PC-3 (cell line): ENCODE measurements at regions not wholly inside any gene's neighbourhood (a gene's known extent, or its start where the extent isn't known, plus 50 kb on each side); places are given as distances from the start of the nearest gene placed in this dataset.
A peak's percentile ranks its signal among the peaks of the same experiment; 100 is the strongest.

Experiments
- ATAC-seq: fragments of 200-7000 bp; cut with Tn5 transposase; 2 replicates; pipeline ENCODE4 v1.9.1; 2020; ENCODE audit warnings: mild to moderate bottlenecking, moderate library complexity
- BruUV-seq: library from RNA; stranded (reverse); fragments of 400-500 nt; replicated peaks from 2 replicates; lab custom pipeline; 2021; lab: Mats Ljungman, UMichigan
- CTCF ChIA-PET: fragments of 300-600 bp; sonication (Branson Sonifier 250); formaldehyde crosslinking; loops from one replicate; lab custom pipeline; 2022; ENCODE audit warnings: antibody characterized with exemption; lab: Charles Lee
- POLR2A ChIA-PET: fragments of 300-600 bp; sonication (Branson Sonifier 250); formaldehyde crosslinking; loops from one replicate; lab custom pipeline; 2022; ENCODE audit warnings: antibody characterized with exemption; ENCODE audit not compliant: unreplicated experiment; lab: Charles Lee
- DNase-seq: peaks from one replicate; pipeline ENCODE4 v3.0.0-alpha.2; 2015
- H2AFZ ChIP-seq: fragments of 300-600 bp; sonication (generic); 2 replicates; pipeline ENCODE4 v1.6.0; 2016; ENCODE audit warnings: antibody characterized with exemption, low read length
- H3F3A ChIP-seq: fragments of 300-600 bp; sonication (generic); one replicate; pipeline ENCODE4 v1.6.0; 2017; ENCODE audit warnings: antibody characterized with exemption, low read length, control low read depth, mild to moderate bottlenecking; ENCODE audit not compliant: unreplicated experiment
- H3K27ac ChIP-seq: fragments of 300-600 bp; sonication (generic); 2 replicates; pipeline ENCODE4 v1.5.1; 2016; ENCODE audit warnings: mild to moderate bottlenecking, low read length
- H3K27me3 ChIP-seq: fragments of 300-600 bp; sonication (generic); 2 replicates; pipeline ENCODE4 v1.6.1; 2016; ENCODE audit warnings: low read length, mixed read lengths
- H3K36me3 ChIP-seq: fragments of 300-600 bp; sonication (generic); 2 replicates; pipeline ENCODE4 v1.6.1; 2016; ENCODE audit warnings: low read depth, mixed run types, low read length, mixed read lengths
- H3K4me1 ChIP-seq: fragments of 300-600 bp; sonication (generic); 2 replicates; pipeline ENCODE4 v1.5.1; 2016; ENCODE audit warnings: low read length; ENCODE audit not compliant: insufficient read depth
- H3K4me2 ChIP-seq: fragments of 300-600 bp; sonication (generic); 2 replicates; pipeline ENCODE4 v1.6.0; 2016; ENCODE audit warnings: low read length
- H3K4me3 ChIP-seq: fragments of 300-600 bp; sonication (generic); 2 replicates; pipeline ENCODE4 v1.5.1; 2016; ENCODE audit warnings: mild to moderate bottlenecking, low read length, mixed read lengths
- H3K79me2 ChIP-seq: fragments of 300-600 bp; sonication (generic); 2 replicates; pipeline ENCODE4 v1.6.1; 2017; ENCODE audit warnings: low read length, mixed read lengths
- H3K9ac ChIP-seq: fragments of 300-600 bp; sonication (generic); 2 replicates; pipeline ENCODE4 v1.6.0; 2016; ENCODE audit warnings: mild to moderate bottlenecking, low read length
- H3K9me2 ChIP-seq: fragments of 300-600 bp; sonication (generic); replicated peaks from 2 replicates; pipeline ENCODE4 v1.6.1; 2016; ENCODE audit warnings: mixed run types, low read length, mixed read lengths
- H3K9me3 ChIP-seq: fragments of 300-600 bp; sonication (generic); 2 replicates; pipeline ENCODE4 v1.6.1; 2016; ENCODE audit warnings: low read length, mixed read lengths
- H4K20me1 ChIP-seq: fragments of 300-600 bp; sonication (generic); 2 replicates; pipeline ENCODE4 v1.6.1; 2016; ENCODE audit warnings: low read length, mixed read lengths
- EZH2 ChIP-seq: fragments of 300-600 bp; sonication (generic); IDR thresholded peaks from one replicate; pipeline ENCODE4 v1.6.1; 2017; ENCODE audit warnings: antibody characterized with exemption, mild to moderate bottlenecking, low read length; ENCODE audit not compliant: unreplicated experiment
- EZH2phosphoT487 ChIP-seq: fragments of 300-600 bp; sonication (generic); IDR thresholded peaks from 2 replicates; pipeline ENCODE4 v1.6.1; 2018; ENCODE audit warnings: mild to moderate bottlenecking, antibody characterized with exemption, low read length, borderline replicate concordance
- intact Hi-C: fragments of 100-400 bp; cut with micrococcal nuclease; formaldehyde crosslinking; loops from 2 replicates; pipeline ENCODE4 v1.9.0; 2023
- TF ChIP-seq, protein P1 (sequence below): fragments of 300-600 bp; sonication (generic); conservative IDR thresholded peaks from 2 replicates; pipeline ENCODE4 v1.5.1; 2017; ENCODE audit warnings: antibody characterized with exemption, low read depth, mild to moderate bottlenecking, low read length

DNA sequence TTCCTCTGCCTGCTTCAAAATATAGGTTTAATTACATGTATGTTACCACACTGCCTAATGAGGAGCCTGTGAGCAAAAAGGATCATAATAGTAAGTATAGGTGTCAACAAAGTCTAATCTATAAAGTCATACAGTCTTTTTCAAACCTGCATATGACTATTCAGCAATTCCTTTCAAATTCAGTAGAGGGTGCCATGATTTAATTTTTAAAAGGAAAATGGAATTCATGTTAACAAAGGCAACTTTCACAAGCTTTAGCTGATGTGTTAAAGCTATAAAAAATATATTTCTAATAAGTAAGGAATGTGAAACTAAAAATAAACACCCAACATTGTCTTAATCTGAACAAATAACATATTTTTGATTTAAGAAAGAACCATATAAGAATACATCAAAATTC is 52.1 kb downstream of the MPP7 start:
- DNase-seq, result peak; percentile 61

GRCh38 chr10:28250358-28250757 is 52.5 kb downstream of the MPP7 start:
- intact Hi-C loops, result loop anchor here (1.0 kb wide), 2 partner anchors 52 to 132 kb away; no protein-coding TSS in a partner anchor
- POLR2A ChIA-PET, result interaction anchor here (0.6 kb wide), 1 partner anchor 132 kb away, joined by 3 read pairs; no protein-coding TSS in a partner anchor
- peaks cover 22% of the 10 kb centered on the region for H3K4me1 ChIP-seq
- H3F3A ChIP-seq, result no peaks in the 10 kb centered on the region
- H3K27ac ChIP-seq, result no peak overlapping the region
- no peak overlapping the region for H2AFZ ChIP-seq
- no peaks in the 10 kb centered on the region for H3K27me3 ChIP-seq
- H3K9me2 ChIP-seq, result no peaks in the 10 kb centered on the region
- CTCF ChIA-PET, result interaction anchor here (1.0 to 2.3 kb wide), 5 partner anchors 46 to 143 kb away, joined by 7 to 15 read pairs (median 10); partner anchors contain the start of gene MPP7
- no peak for DNase-seq
- H3K9ac ChIP-seq, result no peak overlapping the region
- no peak for ATAC-seq
- BruUV-seq, result no TSS peak
- no peak overlapping the region for H3K4me2 ChIP-seq
- H3K36me3 ChIP-seq, result no peaks in the 10 kb centered on the region
- H3K79me2 ChIP-seq, result 0 out of 2 replicates have a peak, but pooled peaks cover 4% of the 10 kb centered on the region
- no peak overlapping the region for H3K4me3 ChIP-seq
- no peak for TF ChIP-seq EZH2phosphoT487
- TF ChIP-seq, protein P1, sequence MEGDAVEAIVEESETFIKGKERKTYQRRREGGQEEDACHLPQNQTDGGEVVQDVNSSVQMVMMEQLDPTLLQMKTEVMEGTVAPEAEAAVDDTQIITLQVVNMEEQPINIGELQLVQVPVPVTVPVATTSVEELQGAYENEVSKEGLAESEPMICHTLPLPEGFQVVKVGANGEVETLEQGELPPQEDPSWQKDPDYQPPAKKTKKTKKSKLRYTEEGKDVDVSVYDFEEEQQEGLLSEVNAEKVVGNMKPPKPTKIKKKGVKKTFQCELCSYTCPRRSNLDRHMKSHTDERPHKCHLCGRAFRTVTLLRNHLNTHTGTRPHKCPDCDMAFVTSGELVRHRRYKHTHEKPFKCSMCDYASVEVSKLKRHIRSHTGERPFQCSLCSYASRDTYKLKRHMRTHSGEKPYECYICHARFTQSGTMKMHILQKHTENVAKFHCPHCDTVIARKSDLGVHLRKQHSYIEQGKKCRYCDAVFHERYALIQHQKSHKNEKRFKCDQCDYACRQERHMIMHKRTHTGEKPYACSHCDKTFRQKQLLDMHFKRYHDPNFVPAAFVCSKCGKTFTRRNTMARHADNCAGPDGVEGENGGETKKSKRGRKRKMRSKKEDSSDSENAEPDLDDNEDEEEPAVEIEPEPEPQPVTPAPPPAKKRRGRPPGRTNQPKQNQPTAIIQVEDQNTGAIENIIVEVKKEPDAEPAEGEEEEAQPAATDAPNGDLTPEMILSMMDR, result no peak
- TF ChIP-seq EZH2, result no peak
- H4K20me1 ChIP-seq, result no peaks in the 10 kb centered on the region
- H3K9me3 ChIP-seq, result no peaks in the 10 kb centered on the region

More for the DNA sequence above, 52.1 kb downstream of the MPP7 start:
- H3K9me2 ChIP-seq, result no peaks in the 10 kb centered on the region
- CTCF ChIA-PET, result interaction anchor here (1.0 to 2.3 kb wide), 5 partner anchors 46 to 143 kb away, joined by 7 to 15 read pairs (median 10); partner anchors contain the start of gene MPP7
- ATAC-seq, result peak; percentile 30; the same call in 1 of the 2 replicates
- intact Hi-C loops, result loop anchor here (1.0 kb wide), 2 partner anchors 52 to 132 kb away; no protein-coding TSS in a partner anchor
- no peaks in the 10 kb centered on the region for H3F3A ChIP-seq
- H3K4me1 ChIP-seq, result peaks cover 26% of the 10 kb centered on the region
- no peak overlapping the region for H3K4me2 ChIP-seq
- BruUV-seq, result no TSS peak
- no peak overlapping the region for H3K4me3 ChIP-seq
- no peak for TF ChIP-seq EZH2phosphoT487
- TF ChIP-seq, protein P1, result peak; percentile 71
- TF ChIP-seq EZH2, result no peak
- POLR2A ChIA-PET, result no interaction called here
- no peaks in the 10 kb centered on the region for H3K9me3 ChIP-seq
- no peaks in the 10 kb centered on the region for H3K36me3 ChIP-seq
- H2AFZ ChIP-seq, result no peak overlapping the region
- no peak overlapping the region for H3K27ac ChIP-seq
- H4K20me1 ChIP-seq, result no peaks in the 10 kb centered on the region
- H3K9ac ChIP-seq, result no peak overlapping the region
- H3K27me3 ChIP-seq, result no peaks in the 10 kb centered on the region
- peaks cover 8% of the 10 kb centered on the region; the same call in 1 of the 2 replicates for H3K79me2 ChIP-seq

DNA sequence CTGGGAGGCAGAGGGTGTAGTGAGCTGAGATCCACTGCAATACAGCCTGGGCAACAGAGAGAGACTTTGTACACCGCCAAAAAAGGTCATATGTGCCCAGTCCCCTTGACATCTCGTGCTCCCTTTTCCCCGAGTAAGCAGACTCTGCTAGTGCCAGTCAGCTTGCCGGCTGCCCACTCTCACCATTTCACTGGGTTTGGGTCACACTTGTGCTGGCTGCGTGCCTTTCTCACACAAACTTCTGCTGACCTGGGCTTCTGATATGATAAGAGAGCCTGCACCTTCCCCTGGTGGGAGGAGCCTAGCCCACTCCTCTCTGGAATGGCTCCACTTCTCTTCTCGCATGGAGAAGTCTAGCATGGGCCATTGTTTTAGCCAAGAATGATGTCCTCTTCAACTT is 53.4 kb downstream of the MPP7 start:
- Histone ChIP-seq H3F3A (no peaks in the 10 kb centered on the region), H3K9me3 (no peaks in the 10 kb centered on the region), H3K4me2 (no peak overlapping the region), H3K9me2 (no peaks in the 10 kb centered on the region), H3K27me3 (no peaks in the 10 kb centered on the region), H3K27ac (no peak overlapping the region), H4K20me1 (no peaks in the 10 kb centered on the region), H3K36me3 (no peaks in the 10 kb centered on the region), H3K4me3 (no peak overlapping the region), H3K4me1 (peaks cover 14% of the 10 kb centered on the region), H3K79me2 (0 out of 2 replicates have a peak, but pooled peaks cover 4% of the 10 kb centered on the region), H3K9ac (no peak overlapping the region), H2AFZ (no peak overlapping the region)
- no peak for ATAC-seq
- DNase-seq, result no peak
- intact Hi-C loops, result loop anchor here (10.0 kb wide), 1 partner anchor 385 kb away; no protein-coding TSS in a partner anchor
- no peak for TF ChIP-seq EZH2
- no TSS peak for BruUV-seq
- POLR2A ChIA-PET, result no interaction called here
- CTCF ChIA-PET, result no interaction called here
